GM18505 (cell line): ENCODE measurements at regions not wholly inside any gene's neighbourhood (a gene's known extent, or its start where the extent isn't known, plus 50 kb on each side); places are given as distances from the start of the nearest gene placed in this dataset.

Experiments used
- ATAC-seq: cut with Tn5 transposase; IDR thresholded peaks from one replicate; pipeline ENCODE4 v1.9.1; 2021; ENCODE audit not compliant: unreplicated experiment
- POLR2A ChIP-seq: IDR thresholded peaks from 4 replicates; pipeline ENCODE4 v1.6.1; 2011; ENCODE audit warnings: borderline replicate concordance; ENCODE audit not compliant: insufficient read depth, insufficient read length; ENCODE audit errors: extremely low read depth

DNA sequence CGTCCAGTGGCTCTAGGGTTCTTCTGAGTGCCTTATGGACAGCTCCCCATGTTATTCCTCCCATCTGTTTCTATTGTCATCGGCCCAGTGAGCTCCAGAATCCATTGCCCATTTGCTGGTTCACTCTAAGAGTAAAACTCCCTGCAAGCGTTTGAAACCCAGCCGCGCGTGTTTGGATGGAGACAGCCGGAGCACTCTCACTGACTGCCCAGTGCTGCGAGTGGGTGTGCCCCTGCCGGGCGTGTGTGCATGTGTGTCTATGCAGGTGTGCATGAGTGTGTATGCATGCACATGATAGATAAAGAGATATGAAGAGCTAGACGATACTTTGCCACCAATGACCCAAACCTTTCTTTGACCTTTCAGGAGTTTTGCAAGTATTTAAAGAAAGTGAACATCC, 347.2 kb upstream of the MKI67 start:
- no peak for ATAC-seq
- no peak for TF ChIP-seq POLR2A

DNA sequence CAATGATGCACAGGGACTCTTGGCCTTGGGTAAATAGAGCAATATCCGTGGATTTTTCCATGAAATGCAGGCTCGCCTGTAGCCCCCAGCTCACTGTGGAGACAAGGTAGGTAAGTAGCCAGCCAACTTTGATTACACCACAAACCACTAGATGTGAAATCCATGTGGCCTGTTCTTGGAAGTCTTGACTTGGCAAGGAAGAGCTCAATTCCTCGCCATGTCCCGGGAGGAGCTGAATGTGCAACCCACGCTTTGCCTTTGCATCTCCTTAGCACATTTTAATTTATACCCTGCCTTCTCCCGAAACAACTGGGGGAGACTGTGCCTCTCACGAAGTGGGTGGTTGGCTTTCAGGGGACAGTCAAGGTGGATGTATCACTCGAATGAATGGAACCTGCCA, 347.7 kb upstream of the MKI67 start:
- no peak for TF ChIP-seq POLR2A
- ATAC-seq = no peak

DNA sequence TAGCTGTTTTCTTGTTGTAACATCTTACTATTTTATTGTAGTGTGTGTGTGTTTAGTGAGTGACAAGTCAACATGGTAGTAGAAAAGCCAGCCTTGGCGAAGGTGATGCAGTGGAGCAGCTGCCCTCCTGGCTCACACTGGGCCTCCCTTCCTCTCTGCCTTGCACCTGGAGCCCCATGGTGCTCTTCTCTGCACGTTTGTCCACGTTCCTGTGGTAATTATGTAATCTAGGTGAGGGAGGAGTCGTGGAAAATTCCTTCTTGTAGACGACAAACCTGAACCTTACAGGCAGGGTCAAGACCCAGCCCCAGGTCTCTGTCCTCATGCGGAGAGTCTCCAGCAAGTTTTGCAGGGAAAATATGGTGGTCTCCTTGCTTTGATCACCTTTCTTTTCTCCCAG, 348.3 kb upstream of the MKI67 start:
- ATAC-seq = no peak
- no peak for TF ChIP-seq POLR2A

DNA sequence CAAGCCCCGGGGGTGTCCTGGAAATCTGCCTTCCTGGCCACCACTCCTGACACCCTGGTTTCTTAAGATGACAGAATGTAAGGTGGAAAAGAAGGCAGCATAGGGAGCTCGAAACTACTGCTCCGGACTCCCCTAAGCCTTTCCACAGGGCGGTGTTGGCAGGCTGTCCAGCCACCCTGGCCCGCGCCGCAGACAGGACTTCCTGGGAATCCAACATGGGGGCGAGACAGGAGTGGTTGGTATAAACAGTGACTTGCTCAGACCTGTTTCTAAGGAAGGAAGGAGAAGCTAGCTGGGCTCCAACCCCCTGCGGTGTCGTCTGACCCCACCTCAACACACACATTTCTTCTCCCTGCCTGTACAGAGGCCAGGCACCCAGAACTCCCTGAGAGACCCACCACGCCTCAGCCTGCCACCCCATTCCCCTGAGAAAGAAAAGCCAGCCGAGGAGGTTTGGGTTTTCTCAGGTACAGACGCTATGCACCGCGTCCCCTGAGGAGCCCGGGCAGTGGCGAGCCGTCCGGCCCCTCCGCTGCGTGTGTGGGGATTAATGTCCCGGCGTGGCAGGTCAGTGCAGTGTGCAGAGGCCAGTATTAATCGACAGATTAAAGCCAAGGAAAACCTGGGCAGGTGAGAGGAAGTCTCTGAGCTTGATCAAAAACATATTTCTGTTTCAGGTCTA, 349.6 kb upstream of the MKI67 start:
- no peak for ATAC-seq
- no peak for TF ChIP-seq POLR2A

DNA sequence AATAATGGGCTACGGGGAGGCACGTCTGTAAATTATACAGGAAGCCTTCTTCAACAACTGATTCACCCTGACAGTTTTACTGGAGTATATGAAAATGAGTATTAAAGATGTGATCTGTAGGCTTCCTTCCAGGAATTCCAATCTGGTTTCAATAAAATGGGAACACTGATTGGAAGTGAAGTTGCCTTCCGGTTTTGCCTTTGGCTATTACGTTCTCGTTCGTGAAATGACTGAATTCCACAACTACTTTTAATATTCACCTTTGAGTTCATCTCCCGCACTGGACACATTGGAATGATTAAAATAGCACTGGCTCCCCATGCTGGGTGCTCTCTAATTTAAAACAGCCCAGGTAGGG, 350.1 kb upstream of the MKI67 start:
- TF ChIP-seq POLR2A = no peak
- no peak for ATAC-seq

DNA sequence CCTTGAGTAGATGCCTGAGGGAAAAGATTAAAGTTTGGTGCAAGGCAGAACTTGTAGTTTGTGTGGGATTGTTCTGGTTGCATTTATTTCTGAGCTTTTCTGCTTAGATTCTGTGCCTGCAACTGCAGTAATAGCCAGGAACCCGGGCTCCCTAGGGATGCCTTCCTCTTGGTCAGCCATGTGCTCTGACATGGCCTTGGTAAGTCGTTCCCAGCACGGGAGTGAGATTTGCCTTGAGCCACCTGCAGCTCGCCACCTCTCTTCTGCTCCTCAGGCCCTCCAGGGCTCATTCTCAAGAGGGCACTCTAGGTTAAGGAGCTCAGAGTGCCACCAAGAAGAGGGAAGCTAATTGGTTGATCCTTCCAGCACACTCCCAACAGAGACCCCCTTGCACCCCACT, 350.6 kb upstream of the MKI67 start:
- TF ChIP-seq POLR2A = no peak
- no peak for ATAC-seq

DNA sequence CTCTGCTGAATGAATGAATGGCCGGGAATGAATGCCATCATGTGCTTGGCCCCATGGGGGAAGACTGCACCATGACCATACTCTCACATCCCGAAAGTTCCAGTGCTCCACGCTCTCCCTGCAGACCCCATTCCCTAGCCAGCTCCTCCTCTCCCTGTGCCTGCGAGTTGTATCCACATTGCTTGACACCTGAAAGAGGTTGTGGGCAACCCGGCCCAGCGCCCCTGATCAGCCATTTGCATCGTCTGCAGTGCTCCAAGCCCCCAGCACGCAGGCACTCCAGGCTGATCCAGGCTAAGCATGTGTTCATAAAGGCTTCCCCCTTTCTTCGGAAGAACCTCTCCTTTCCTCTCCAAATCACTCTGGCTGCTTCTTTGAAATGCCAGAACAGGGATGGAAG, 354.4 kb upstream of the MKI67 start:
- ATAC-seq = no peak
- TF ChIP-seq POLR2A = no peak

DNA sequence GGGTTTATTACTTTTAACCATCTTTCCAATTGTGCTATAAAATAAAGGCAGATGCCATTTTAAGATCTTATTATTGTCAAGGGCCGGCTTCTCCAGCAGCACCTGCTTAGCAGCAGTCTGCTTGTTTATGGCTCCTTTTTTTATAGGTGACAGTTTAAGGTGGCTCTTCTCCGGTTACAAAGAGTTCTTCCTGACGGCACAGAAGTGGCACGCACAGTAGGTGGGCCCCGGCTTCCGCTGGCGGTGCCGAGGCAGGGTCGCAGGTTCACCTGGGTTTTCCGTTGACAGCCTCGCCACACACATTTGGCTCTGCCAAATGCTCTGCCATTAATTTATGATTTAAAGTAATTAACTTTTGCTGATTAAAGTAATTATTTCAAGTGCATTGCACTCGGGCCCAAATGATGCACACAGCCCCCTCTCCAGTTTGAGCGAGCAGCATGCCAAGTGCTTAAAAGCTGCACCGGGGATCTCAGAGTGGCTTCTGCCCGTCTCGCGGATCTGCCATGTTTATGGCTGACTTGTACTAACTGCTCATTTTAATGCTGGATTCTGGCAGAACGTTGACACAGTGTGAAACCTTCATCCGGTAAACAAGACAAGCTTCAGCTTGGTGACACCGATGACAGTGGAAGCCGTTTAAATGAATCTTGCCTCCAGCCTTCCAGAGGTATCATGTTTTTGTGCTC, 355.1 kb upstream of the MKI67 start:
- ATAC-seq = no peak
- no peak for TF ChIP-seq POLR2A

DNA sequence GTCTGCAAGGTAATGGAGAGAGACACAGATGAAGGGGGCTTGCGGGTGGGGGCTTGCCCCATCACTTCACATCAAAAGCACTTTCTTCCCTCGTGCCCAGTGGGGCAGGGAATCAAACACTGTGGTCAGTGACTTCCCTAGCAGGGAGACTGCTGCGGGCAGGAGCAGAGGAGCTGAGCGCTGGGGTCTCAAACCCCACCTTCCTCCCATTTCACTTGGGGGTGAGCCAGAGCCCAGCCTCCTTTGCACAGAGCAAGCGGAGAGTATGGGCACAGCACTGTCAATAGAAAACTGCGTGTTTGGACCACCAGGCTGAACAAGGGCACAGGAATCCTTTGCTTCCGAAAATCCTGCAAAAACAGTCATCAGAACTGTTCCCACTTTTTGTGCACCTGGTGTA, 355.8 kb upstream of the MKI67 start:
- no peak for TF ChIP-seq POLR2A
- no peak for ATAC-seq

DNA sequence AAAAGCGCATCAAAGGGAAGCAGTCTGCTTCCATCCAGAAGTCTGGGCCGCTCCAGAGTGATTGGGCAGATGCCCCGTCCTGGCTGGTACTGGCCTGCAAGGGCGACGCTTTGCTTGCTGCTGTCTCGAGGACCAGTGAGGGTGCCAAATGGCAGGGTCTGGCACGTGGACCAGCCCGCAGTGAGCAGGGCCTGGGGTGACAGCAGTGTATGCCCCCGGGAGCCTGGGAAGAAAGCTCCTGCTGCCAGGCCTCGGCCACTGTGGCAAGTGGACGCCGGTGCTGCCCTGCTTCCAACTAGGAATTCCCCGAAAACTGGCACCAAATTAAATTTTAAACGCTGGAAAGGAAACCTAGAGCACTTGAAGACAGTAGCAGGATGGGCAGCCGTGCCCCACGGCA, 357.0 kb upstream of the MKI67 start:
- ATAC-seq = no peak
- no peak for TF ChIP-seq POLR2A

DNA sequence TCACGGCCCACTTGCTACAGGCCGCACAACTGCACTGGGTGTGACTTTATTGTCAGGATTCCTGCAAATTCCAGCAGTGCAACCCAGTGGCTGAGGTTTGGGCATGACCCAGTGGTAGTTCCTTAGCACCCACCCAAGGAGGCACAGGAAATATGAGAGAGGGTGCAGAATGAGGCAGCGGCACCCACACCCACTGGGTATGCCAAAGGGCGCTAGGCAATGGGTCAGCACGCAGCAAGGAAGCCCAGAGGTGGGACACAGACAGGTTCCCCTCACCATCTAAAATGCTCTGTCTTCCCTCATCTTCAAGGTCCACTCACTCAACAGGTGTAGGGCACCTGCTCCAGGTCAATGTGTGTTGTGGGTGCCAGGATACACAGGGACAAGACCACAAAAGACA, 357.8 kb upstream of the MKI67 start:
- no peak for TF ChIP-seq POLR2A
- ATAC-seq = no peak

DNA sequence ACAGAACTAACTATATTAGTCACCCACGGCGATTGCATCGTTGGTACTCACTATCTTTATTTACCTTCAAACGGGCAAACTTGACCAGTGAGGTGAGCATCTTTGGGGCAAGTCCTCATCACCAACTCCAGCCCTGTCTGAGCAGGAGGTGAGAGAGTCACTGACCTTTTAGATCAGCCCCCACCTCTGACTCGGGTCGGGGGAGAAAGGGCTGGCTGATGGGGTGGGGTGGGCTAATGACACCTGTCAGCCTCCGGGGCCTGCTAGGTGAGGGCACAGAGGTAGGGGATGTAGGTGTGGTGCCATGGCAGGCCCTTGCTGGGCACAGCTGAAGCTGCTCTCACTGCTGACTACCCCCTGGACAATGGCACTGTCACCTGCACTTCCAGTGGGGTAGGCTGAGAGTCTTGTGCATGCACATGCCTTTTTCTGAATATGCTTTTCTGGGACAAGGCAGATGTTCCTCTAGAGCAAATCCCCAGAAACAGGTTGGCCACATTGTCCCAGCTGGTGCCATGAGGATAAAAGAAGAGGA, 359.5 kb upstream of the MKI67 start:
- ATAC-seq = no peak
- TF ChIP-seq POLR2A = no peak

DNA sequence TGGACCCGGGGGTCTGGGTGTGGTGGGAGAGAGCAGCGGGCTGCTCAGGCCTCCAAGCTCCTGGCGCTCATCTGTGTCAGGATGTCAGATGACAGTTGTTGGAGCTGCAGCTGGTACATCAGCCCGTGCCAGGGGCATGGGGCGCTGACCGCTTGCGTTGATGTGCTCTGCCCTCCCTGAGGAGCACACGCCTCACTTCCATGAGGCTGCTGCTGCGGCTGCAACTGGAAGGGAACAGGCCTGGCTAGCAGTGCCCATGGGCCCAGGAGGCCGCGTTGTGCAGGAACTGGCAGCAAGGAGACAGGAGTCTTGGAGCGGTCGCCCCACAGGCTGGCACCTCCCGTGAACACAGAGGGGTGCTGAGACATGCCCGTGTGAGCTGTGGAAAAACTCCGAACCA, 361.3 kb upstream of the MKI67 start:
- ATAC-seq = no peak
- no peak for TF ChIP-seq POLR2A

DNA sequence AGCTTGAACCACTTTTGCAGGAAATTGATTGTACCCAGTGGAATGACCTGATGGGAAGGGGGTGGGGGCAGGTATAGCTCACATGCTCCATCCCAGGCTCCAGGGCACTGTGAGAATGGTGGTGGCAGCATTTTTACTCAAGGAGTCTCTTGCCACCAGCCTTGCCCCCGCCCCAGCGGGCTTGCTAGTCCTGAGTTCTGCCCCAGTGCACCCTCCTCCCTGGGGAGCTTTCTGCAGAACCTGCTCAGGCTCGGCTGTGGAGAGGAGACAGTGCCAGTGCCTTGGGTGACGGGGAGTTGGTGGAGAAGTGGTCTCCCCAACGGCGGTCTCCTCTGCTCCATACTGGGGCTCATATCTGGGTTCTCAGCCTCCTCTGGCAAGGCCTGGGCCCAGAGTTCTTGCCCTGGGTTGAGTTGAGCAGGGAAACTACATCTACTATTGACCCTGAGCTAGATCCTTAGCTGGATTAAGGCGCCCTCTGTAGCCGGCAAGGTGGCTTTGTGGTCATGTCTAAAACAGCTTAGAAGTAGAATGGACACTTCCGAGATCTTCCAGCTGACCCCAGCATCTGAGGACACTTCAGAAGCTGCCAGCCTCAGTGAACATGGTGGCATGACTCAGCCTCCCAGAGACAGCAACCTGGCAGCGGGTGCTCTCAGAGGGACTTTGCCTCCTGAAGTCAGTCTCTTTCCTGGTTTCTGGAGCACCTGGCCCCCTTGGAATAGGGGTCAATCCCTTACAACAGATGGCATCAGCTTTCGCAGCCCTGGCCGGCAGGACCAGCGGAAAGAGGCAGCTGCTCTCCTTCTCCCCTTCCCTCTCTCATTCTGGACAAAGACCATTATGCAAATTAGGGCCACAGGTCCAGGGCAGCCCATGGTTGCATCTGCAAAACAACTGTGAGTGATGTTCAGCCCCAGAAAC, 363.4 kb upstream of the MKI67 start:
- TF ChIP-seq POLR2A = no peak
- no peak for ATAC-seq

DNA sequence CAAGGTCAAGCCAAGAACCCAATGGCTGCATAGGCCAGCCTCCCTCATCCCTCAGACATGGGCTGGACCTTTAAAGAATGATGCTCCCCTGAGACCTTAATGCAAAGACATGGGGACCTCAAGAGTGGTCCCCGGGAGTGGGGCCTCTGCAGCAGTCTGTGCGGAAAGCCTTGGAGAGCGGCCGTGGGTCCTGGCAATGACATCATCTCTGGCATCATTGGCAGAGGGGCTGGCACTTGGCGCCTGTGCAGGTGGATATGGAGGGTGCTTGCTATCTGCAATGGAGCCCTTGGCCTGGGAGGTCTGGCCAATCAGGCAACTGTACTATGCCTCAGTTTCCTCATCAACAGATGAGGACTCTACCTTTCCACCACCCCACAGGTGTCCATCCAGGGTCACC, 365.5 kb upstream of the MKI67 start:
- no peak for ATAC-seq
- TF ChIP-seq POLR2A = no peak

DNA sequence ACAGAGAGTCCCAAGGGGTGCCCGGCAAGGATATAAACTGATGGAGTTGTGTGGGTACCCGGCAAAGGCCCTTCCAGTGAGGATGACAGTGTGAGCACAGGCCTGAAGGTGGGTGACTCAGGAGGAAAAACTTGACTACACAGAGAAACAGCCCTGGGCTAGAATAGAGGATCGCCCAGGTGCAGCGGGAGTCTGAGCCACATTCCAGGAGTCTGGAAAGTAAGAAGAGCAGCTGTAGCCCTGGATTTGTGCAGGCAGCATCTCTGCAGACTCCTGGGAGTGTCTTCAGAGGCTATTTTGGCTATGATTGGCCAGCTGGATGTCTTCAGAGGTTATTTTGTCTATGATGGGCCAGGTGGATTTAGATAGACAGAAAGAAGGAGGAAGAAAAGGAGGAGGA, 367.6 kb upstream of the MKI67 start:
- TF ChIP-seq POLR2A = no peak
- no peak for ATAC-seq
